Fibroblast of skin of scalp (primary cell): ENCODE measurements at regions not wholly inside any gene's neighbourhood (a gene's known extent, or its start where the extent isn't known, plus 50 kb on each side); places are given as distances from the start of the nearest gene placed in this dataset.
A peak's percentile ranks its signal among the peaks of the same experiment; 100 is the strongest.

ENCODE experiments used
- DNase-seq: peaks from one replicate; pipeline ENCODE4 v3.0.0-alpha.2; 2013

DNA sequence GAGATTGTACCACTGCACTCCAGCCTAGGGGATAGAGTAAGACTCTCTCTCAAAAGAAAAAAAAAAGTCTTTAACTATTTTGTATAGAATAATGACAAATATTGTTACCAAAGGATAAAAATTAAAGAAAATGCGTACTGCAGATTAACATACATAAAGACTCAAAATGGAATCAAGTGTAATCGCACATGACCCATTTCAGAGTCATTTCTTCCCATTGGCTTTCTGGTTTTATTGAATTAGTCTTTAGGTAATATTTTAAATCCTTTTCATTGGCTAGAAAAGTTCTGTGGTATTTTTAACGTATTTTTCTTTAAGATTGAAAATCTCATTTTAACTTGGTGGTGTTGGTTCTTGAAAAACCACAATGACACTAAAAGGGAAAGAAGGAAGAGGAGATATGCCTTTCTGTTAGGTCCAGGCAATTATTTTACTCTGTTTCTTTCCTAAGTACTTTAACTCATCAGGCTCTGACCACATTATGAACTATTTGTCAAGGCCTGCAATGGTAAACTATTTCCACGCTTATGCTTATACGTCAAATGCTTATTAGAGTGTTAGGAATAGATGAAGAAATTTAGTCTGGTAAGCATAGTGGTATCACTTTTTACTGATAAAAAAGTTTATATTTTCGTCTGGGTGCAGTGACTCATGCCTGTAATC lies 52.3 kb downstream of the PLEKHG1 start:
- no peak for DNase-seq

DNA sequence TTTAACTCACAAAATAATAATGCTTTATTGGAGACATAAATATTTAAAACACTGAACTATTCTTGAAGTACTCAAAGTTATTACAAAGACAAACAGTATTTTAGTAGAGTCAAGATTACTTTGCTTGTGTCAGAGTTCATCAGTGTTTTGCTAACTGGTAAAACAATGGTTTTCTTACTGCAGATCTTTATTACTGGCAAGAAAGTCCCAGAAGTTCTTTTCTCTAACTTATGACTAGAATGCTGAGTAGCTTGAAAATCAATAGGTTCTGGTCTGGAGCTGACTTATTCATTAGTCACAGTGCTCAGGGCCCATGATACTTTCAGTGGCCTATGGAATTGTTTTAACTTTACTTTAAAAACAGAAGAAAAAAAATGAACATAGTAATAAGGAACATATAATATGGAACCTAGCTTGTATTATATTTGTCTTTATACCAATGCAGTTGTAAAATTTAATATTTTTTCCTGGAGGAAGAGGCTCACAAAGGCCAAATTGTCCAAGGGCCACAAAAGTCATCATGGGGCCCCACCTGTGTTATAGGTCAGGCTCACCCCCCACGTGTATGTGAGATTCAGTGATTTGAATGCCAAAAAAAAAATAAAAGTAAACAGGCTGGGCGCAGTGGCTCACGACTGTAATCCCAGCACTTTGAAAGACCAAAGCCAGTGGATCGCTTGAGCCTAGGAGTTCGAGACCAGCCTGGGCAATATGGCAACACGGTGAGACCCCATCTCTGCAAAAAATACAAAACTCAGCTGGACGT lies 53.3 kb downstream of the PLEKHG1 start:
- DNase-seq, result no peak

DNA sequence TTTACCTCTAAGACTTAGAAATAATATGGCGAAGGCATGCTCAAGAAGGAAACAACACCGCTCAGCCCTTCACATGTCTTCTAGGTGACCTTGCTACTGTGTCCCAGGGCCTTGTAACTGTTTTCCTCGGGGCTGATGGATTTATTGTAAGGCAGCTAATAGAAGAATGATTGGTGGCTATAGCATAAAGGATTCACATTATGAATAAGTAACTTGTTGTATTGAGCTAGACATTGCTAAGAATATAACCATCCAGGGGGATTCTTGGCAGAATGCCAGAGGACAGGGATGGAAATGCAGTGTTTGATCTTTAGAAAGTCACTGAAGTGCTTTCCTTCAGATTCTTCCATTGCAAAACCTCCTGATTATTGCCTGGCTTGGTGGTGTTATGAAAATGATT lies 54.9 kb downstream of the PLEKHG1 start:
- no peak for DNase-seq

- DNase-seq, result no peak
Observed at GRCh38 chr6:150656156-150656555, 56.5 kb downstream of the PLEKHG1 start.

DNA sequence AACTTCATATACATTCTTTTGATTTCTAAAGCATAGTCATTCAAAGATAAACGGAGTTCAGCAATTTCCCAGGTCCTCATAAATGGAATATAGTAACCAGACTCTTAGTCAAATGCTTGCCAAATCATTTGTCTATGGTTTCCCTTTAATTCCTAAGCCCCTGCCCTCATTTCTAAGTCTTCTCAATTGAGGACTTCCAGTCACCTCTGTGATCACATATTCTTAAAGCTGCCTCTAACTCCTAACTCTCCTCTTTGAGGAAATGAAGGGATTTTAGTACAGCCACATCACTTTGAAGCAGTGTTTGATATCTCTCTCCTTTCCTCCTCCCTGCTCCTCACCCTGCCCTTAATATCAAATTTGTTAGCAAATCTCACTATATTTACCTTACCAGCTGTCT lies 58.7 kb downstream of the PLEKHG1 start:
- no peak for DNase-seq

- no peak for DNase-seq
Observed at GRCh38 chr6:150659046-150659763, 59.5 kb downstream of the PLEKHG1 start.

DNA sequence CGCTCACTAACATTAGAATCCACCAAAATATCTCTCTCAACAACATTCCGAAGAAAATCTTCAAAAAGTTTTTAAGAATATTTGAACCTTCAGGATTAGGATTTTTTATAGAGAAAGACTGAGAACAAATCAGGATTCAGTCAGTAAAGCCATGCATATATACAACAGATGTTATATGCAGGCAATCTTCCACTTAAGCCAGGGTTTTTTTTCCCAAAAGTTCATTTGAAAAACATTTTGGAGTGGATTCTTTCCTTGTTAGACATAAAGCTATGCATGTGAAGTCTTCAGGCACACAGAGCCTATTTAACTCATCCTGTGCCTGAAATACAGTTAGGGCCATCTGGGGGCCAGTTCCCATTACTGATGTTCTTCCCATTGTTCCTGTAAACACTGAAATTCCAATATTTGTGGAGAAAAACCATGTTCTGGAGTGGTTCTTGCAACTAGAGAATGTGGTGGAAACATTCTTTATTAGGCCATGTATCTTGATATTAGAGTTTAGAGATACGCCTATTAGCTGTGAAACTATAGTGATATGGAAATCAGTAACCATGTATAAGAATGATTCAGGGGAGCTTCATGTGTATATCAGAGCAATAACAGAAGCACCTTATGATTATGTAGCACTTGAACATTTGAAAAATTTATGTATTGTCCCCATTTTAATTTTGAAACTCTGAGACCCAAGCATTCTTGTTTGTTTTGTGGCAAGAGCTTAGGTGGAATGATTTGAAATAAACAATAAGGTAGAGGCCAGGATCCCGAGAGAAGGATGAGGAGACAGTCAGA lies 61.7 kb downstream of the PLEKHG1 start:
- DNase-seq, result no peak

- DNase-seq, result no peak
Observed at GRCh38 chr6:150662814-150663213, 63.1 kb downstream of the PLEKHG1 start.

- no peak for DNase-seq
Observed at GRCh38 chr6:150664091-150664490, 64.4 kb downstream of the PLEKHG1 start.

- no peak for DNase-seq
Observed at GRCh38 chr6:150666071-150666470, 66.4 kb downstream of the PLEKHG1 start.

DNA sequence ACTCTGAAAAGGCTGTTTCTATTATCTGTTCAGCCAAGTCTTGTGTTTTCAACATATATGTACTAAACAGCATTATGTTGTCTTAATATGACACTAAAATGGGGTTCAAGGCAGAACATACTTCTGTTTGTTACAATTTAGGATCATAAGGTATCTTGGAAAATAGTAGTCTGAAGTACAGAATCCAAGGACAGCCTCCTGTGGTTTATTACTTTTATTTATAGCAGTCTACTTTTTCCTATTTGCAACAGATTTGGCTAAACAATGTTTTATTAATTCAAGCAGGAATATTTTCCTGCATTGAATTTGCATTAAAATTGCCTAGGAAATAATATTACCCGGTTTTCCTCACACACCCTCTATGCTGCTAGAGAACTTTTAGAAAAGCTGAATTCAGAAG lies 67.7 kb downstream of the PLEKHG1 start:
- no peak for DNase-seq

DNA sequence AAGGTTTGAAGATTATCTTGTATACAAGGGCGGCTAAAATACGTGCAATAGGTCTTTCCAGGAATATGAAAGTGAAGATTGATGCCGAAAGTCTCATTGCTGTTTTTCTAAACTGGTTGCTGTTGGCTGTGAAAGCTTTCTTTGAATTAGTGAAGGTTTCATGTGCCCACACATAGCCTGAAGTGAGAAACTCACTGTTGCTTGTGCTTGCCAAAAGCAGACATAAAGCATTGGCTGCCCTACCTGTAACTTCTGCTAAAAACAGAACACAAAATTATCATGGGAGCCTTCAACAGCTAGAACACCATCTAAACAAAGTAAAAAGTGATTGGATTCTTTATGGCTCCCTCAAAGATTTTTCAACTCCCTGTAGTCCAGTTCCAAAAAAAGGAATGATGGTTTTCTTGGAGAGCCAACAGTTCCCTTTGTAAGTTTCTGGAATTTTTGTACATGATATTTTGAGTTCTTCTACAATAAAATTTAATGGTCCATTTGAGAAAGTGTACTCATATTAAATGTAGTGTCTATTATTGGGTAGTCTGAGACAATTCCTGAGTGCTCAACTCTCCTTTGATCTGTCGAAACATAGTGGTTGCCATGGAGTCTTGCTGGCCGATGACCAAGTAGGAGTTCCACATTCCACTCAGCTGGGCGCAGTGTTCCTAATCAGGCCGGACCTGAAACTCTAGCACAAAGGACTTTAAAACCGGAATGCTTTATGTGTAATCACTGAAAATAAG lies 68.5 kb downstream of the PLEKHG1 start:
- peak; percentile 80 for DNase-seq

- DNase-seq, result no peak
Observed at GRCh38 chr6:150668900-150669302, 69.2 kb downstream of the PLEKHG1 start.

DNA sequence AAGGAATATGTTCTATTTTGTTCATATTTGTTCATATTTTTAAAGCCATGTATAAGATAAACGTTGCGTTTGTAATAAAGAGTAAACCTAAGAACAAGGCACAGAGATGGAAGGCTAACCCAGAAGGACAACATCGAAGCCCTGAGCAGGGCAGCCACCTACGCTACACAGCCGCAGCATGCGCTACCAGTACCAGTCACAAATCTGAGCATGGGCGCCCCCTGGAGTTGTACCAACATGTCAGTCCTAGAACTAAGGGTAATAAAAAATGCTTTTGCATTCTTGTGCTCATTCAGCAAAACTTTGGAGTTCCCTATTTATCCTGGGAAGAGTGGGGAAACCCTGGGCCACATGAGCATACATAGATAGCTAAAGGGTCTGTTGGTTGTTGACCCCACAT lies 70.6 kb downstream of the PLEKHG1 start:
- DNase-seq, result no peak

GRCh38 chr6:150672800-150673199 lies 73.1 kb downstream of the PLEKHG1 start:
- DNase-seq, result no peak

- no peak for DNase-seq
Observed at GRCh38 chr6:150673720-150674346, 74.1 kb downstream of the PLEKHG1 start.

DNA sequence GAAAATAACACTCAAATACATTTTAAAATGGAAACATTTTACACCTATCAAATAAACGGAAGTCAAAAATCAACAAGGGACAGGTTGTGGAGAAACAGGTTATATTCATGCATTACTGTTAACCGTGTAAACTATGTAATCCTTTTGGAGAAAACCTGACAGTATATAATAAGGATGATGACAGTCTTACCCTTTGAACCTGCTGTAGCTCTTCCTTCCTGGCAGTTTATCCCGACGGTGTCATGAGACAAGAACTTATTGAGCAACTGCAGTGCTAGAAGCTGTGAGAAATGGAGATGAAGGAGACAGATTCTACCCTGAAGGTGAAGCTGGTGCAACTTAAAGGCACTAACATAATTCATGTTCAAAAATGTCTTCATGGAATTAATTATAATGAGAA lies 76.7 kb downstream of the PLEKHG1 start:
- DNase-seq, result no peak

DNA sequence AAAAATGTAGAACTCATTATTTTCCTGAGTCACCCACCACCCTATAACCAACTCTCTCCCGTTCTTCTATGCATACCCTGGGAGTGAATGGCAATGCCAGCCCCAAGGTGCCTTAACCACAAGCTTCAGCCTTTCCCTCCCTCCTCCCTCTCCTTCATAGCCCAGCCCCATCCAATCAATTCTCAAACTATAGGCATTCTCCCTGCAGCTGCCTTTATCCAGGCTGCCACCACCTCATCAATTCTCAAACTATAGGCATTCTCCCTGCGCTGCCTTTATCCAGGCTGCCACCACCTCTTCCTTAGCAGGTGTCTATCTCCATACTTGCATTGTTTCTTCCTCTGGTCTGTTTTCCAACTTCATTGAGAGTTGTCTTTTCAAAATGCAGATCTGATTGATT lies 77.1 kb downstream of the PLEKHG1 start:
- no peak for DNase-seq

GRCh38 chr6:150680510-150680909 lies 80.8 kb downstream of the PLEKHG1 start:
- no peak for DNase-seq

GRCh38 chr6:150681578-150682395 lies 82.1 kb downstream of the PLEKHG1 start:
- DNase-seq, result no peak

- DNase-seq, result no peak
Observed at GRCh38 chr6:150683320-150683719, 83.6 kb downstream of the PLEKHG1 start.
